C4-2B (cell line): ENCODE measurements at regions not wholly inside any gene's neighbourhood (a gene's known extent, or its start where the extent isn't known, plus 50 kb on each side); places are given as distances from the start of the nearest gene placed in this dataset.

Source experiments
- H3K27ac ChIP-seq: fragments of 450-650 bp; 2 replicates; pipeline ENCODE4 v1.5.1; 2017
- CTCF ChIP-seq: fragments of 450-650 bp; conservative IDR thresholded peaks from 2 replicates; pipeline ENCODE4 v1.5.1; 2017; ENCODE audit warnings: mild to moderate bottlenecking
- ZFX ChIP-seq: fragments of 450-650 bp; IDR thresholded peaks from 2 replicates; pipeline ENCODE4 v1.6.1; 2017

GRCh38 chr12:89762498-89763170 lies 54.0 kb upstream of the ATP2B1 start:
- no peak overlapping the region for H3K27ac ChIP-seq
- TF ChIP-seq ZFX (no peak), CTCF (no peak)

GRCh38 chr12:89760783-89761182 lies 52.1 kb upstream of the ATP2B1 start:
- TF ChIP-seq CTCF: no peak
- TF ChIP-seq ZFX: no peak
- no peak overlapping the region for H3K27ac ChIP-seq
